ENCODE measurements at regions not wholly inside any gene's neighbourhood (a gene's known extent, or its start where the extent isn't known, plus 50 kb on each side); places are given as distances from the start of the nearest gene placed in this dataset.
A peak's percentile ranks its signal among the peaks of the same experiment; 100 is the strongest.

DNA sequence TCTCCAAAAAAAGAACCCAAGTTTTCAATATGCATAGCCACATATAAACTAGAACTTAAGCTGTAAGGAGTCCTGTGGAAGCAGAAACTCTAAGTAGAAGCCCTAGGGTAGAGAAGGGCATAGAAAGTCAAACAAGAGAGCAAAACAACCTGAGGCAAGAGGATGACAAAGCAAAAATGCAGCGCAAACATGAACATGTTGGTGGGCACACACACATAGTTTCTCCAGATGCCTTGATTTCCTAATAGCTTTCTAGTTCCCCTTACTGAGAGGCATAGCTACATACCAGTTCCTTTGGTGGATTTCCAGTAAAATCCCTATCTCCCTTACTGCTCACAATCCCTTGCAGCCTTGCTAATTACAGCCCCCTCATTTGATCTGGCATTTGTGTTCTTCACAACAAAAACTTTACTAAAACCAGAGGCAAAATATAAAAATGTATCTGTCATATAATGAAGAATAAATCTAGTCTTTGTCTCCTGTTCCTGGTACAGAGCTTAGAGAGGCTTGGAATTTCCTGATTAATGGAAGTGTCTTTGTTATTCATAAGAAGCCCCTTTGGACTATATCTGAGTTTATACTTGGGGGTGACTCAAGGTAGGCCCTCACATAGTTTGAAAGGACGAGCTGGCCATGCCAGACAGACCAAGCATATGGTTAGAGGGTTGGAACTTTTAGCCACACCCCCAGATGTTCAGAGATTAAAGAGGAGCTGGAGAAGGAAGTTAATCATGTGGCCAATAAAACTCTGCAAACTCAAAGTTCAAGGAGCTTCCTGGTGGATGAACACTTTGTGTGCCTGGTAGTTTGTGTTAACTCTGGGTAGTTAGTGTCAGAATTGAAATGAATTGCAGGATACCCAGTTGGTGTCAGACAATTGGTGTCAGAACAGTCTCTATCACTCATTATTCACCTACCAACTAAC, 52.7 kb upstream of the ZCCHC13 start:
- no peak overlapping the region for H3K27ac ChIP-seq (ENCODE audit: low read length)
- H3K27me3 ChIP-seq (ENCODE audit: insufficient read depth, low read length), result no peaks in the 10 kb centered on the region
- H3K9me3 ChIP-seq (ENCODE audit: insufficient read depth, low read depth, low read length), result no peaks in the 10 kb centered on the region
- H3K4me1 ChIP-seq (ENCODE audit: insufficient read depth, low read length), result peaks cover 24% of the 10 kb centered on the region; the same call in 1 of the 2 replicates
- H3K4me3 ChIP-seq (ENCODE audit: low read length), result no peak overlapping the region
- H3K9ac ChIP-seq (ENCODE audit: low read depth, low read length), result no peak overlapping the region
- peaks cover 47% of the 10 kb centered on the region for H3K36me3 ChIP-seq (ENCODE audit: insufficient read depth, low read depth, low read length)

GRCh38 chrX:74250574-74250973, 53.4 kb upstream of the ZCCHC13 start:
- H3K4me3 ChIP-seq (ENCODE audit: low read length), result no peak overlapping the region
- no peak overlapping the region for H3K27ac ChIP-seq (ENCODE audit: low read length)
- no peaks in the 10 kb centered on the region for H3K27me3 ChIP-seq (ENCODE audit: insufficient read depth, low read length)
- H3K36me3 ChIP-seq (ENCODE audit: insufficient read depth, low read depth, low read length), result peaks cover 44% of the 10 kb centered on the region
- H3K9me3 ChIP-seq (ENCODE audit: insufficient read depth, low read depth, low read length), result no peaks in the 10 kb centered on the region
- peaks cover 20% of the 10 kb centered on the region; the same call in 1 of the 2 replicates for H3K4me1 ChIP-seq (ENCODE audit: insufficient read depth, low read length)
- no peak overlapping the region for H3K9ac ChIP-seq (ENCODE audit: low read depth, low read length)

GRCh38 chrX:74249963-74250362, 54.0 kb upstream of the ZCCHC13 start:
- Histone ChIP-seq H3K27me3 (ENCODE audit: insufficient read depth, low read length) (no peaks in the 10 kb centered on the region), H3K4me1 (ENCODE audit: insufficient read depth, low read length) (peaks cover 18% of the 10 kb centered on the region; the same call in 1 of the 2 replicates), H3K9me3 (ENCODE audit: insufficient read depth, low read depth, low read length) (no peaks in the 10 kb centered on the region), H3K27ac (ENCODE audit: low read length) (no peak overlapping the region), H3K4me3 (ENCODE audit: low read length) (no peak overlapping the region; the same call in 1 of the 2 replicates), H3K36me3 (ENCODE audit: insufficient read depth, low read depth, low read length) (peaks cover 42% of the 10 kb centered on the region), H3K9ac (ENCODE audit: low read depth, low read length) (no peak overlapping the region)

DNA sequence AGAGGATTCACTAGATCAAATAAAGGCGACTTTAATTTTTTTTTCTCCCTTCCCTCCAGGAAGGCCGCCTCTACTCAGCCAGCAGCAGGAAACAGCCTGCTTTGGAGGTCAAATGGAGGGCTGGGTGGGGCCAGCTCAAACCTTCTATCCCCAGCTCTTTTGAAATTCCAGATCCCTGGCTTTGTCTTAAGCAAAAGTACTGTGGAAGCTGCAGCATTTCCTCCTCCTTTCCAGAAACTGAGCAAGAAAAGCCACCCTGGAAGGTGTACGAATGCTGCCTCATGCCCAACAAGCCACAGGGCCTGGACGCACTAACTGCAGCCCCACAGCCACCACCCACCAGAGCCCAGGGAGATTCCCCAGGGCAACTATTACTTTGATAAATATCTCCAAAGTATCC, 55.1 kb upstream of the ZCCHC13 start:
- Histone ChIP-seq H3K9ac (ENCODE audit: low read depth, low read length) (peak overlapping the region; percentile 55; the same call in 1 of the 2 replicates), H3K36me3 (ENCODE audit: insufficient read depth, low read depth, low read length) (peaks cover 33% of the 10 kb centered on the region), H3K4me1 (ENCODE audit: insufficient read depth, low read length) (peaks cover 18% of the 10 kb centered on the region; the same call in 1 of the 2 replicates), H3K4me3 (ENCODE audit: low read length) (no peak overlapping the region; the same call in 1 of the 2 replicates), H3K27ac (ENCODE audit: low read length) (no peak overlapping the region), H3K27me3 (ENCODE audit: insufficient read depth, low read length) (no peaks in the 10 kb centered on the region), H3K9me3 (ENCODE audit: insufficient read depth, low read depth, low read length) (no peaks in the 10 kb centered on the region)

DNA sequence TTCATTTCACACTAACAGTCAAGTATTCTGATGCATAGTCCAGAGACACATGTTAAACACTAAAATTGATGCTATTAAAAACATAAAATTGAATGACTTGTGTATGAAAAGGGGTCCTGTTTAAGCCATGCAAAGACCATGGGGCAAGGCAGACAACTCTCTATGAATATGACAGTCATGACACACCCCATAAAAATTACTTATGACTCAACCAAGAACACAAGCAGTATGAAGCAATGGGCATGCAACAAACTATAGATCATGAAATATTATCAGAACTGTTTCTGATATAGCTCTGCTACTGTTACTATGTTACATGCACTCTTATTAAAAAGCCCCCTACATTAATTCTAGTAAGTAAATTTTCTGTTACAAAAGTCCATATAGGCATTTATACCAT, 57.5 kb upstream of the ZCCHC13 start:
- no peaks in the 10 kb centered on the region for H3K9me3 ChIP-seq (ENCODE audit: insufficient read depth, low read depth, low read length)
- no peak overlapping the region for H3K9ac ChIP-seq (ENCODE audit: low read depth, low read length)
- H3K4me3 ChIP-seq (ENCODE audit: low read length), result no peak overlapping the region
- H3K27ac ChIP-seq (ENCODE audit: low read length), result no peak overlapping the region
- H3K36me3 ChIP-seq (ENCODE audit: insufficient read depth, low read depth, low read length), result peaks cover 45% of the 10 kb centered on the region
- peaks cover 18% of the 10 kb centered on the region; the same call in 1 of the 2 replicates for H3K4me1 ChIP-seq (ENCODE audit: insufficient read depth, low read length)
- no peaks in the 10 kb centered on the region for H3K27me3 ChIP-seq (ENCODE audit: insufficient read depth, low read length)

GRCh38 chrX:74242484-74243138, 61.4 kb upstream of the ZCCHC13 start:
- Histone ChIP-seq H3K4me3 (ENCODE audit: low read length) (no peak overlapping the region), H3K27ac (ENCODE audit: low read length) (no peak overlapping the region), H3K9ac (ENCODE audit: low read depth, low read length) (no peak overlapping the region), H3K4me1 (ENCODE audit: insufficient read depth, low read length) (no peaks in the 10 kb centered on the region), H3K9me3 (ENCODE audit: insufficient read depth, low read depth, low read length) (no peaks in the 10 kb centered on the region), H3K36me3 (ENCODE audit: insufficient read depth, low read depth, low read length) (peaks cover 80% of the 10 kb centered on the region), H3K27me3 (ENCODE audit: insufficient read depth, low read length) (no peaks in the 10 kb centered on the region)

GRCh38 chrX:74242050-74242449, 61.9 kb upstream of the ZCCHC13 start:
- Histone ChIP-seq H3K27me3 (ENCODE audit: insufficient read depth, low read length) (no peaks in the 10 kb centered on the region), H3K4me3 (ENCODE audit: low read length) (no peak overlapping the region), H3K9me3 (ENCODE audit: insufficient read depth, low read depth, low read length) (no peaks in the 10 kb centered on the region), H3K36me3 (ENCODE audit: insufficient read depth, low read depth, low read length) (peaks cover 75% of the 10 kb centered on the region), H3K9ac (ENCODE audit: low read depth, low read length) (no peak overlapping the region), H3K27ac (ENCODE audit: low read length) (no peak overlapping the region), H3K4me1 (ENCODE audit: insufficient read depth, low read length) (no peaks in the 10 kb centered on the region)

GRCh38 chrX:74238771-74239170, 65.2 kb upstream of the ZCCHC13 start:
- Histone ChIP-seq H3K27me3 (ENCODE audit: insufficient read depth, low read length) (no peaks in the 10 kb centered on the region), H3K4me1 (ENCODE audit: insufficient read depth, low read length) (no peaks in the 10 kb centered on the region), H3K9ac (ENCODE audit: low read depth, low read length) (no peak overlapping the region), H3K27ac (ENCODE audit: low read length) (no peak overlapping the region), H3K9me3 (ENCODE audit: insufficient read depth, low read depth, low read length) (no peaks in the 10 kb centered on the region), H3K36me3 (ENCODE audit: insufficient read depth, low read depth, low read length) (peaks cover 57% of the 10 kb centered on the region), H3K4me3 (ENCODE audit: low read length) (no peak overlapping the region)

DNA sequence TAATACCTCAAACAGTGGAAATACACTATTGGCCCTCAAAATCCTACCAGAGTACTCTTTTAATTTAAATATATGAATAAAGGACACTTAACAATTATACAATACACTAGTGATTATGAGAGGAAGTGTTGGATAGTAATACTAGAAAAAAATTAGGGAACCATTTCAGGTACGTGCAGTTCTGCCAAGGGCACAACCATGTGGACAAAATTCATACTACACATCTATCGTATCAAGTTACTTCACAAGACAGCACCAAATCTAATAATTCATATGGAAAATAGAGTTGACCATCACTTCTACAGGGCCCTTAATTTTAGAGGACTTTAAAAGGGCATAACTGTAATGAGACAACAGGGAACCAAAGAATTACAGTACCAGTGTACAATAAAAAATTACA, 69.2 kb upstream of the ZCCHC13 start:
- no peaks in the 10 kb centered on the region for H3K9me3 ChIP-seq (ENCODE audit: insufficient read depth, low read depth, low read length)
- no peak overlapping the region for H3K4me3 ChIP-seq (ENCODE audit: low read length)
- H3K27me3 ChIP-seq (ENCODE audit: insufficient read depth, low read length), result no peaks in the 10 kb centered on the region
- no peaks in the 10 kb centered on the region for H3K4me1 ChIP-seq (ENCODE audit: insufficient read depth, low read length)
- H3K27ac ChIP-seq (ENCODE audit: low read length), result no peak overlapping the region
- H3K36me3 ChIP-seq (ENCODE audit: insufficient read depth, low read depth, low read length), result peaks cover 29% of the 10 kb centered on the region
- H3K9ac ChIP-seq (ENCODE audit: low read depth, low read length), result no peak overlapping the region

GRCh38 chrX:74232859-74233258, 71.1 kb upstream of the ZCCHC13 start:
- Histone ChIP-seq H3K27me3 (ENCODE audit: insufficient read depth, low read length) (no peaks in the 10 kb centered on the region), H3K36me3 (ENCODE audit: insufficient read depth, low read depth, low read length) (peaks cover 10% of the 10 kb centered on the region; the same call in 1 of the 2 replicates), H3K27ac (ENCODE audit: low read length) (no peak overlapping the region), H3K4me3 (ENCODE audit: low read length) (no peak overlapping the region), H3K4me1 (ENCODE audit: insufficient read depth, low read length) (no peaks in the 10 kb centered on the region; the same call in 1 of the 2 replicates), H3K9me3 (ENCODE audit: insufficient read depth, low read depth, low read length) (no peaks in the 10 kb centered on the region), H3K9ac (ENCODE audit: low read depth, low read length) (no peak overlapping the region)

- Histone ChIP-seq H3K27me3 (ENCODE audit: insufficient read depth, low read length) (no peaks in the 10 kb centered on the region), H3K9ac (ENCODE audit: low read depth, low read length) (no peak overlapping the region), H3K9me3 (ENCODE audit: insufficient read depth, low read depth, low read length) (no peaks in the 10 kb centered on the region), H3K4me3 (ENCODE audit: low read length) (no peak overlapping the region), H3K4me1 (ENCODE audit: insufficient read depth, low read length) (no peaks in the 10 kb centered on the region; the same call in 1 of the 2 replicates), H3K27ac (ENCODE audit: low read length) (no peak overlapping the region), H3K36me3 (ENCODE audit: insufficient read depth, low read depth, low read length) (peaks cover 10% of the 10 kb centered on the region; the same call in 1 of the 2 replicates)
Measured at GRCh38 chrX:74231625-74232024, 72.4 kb upstream of the ZCCHC13 start.
